BLaER1 (cell line): ENCODE measurements at regions not wholly inside any gene's neighbourhood (a gene's known extent, or its start where the extent isn't known, plus 50 kb on each side); places are given as distances from the start of the nearest gene placed in this dataset.

Source experiments
- H3K27ac ChIP-seq: shearing (Covaris generic); formaldehyde crosslinking; 2 replicates; pipeline ENCODE4 v1.8.1; 2022
- H3K27me3 ChIP-seq: shearing (Covaris generic); formaldehyde crosslinking; 2 replicates; pipeline ENCODE4 v1.8.1; 2022
- H3K36me3 ChIP-seq: shearing (Covaris generic); formaldehyde crosslinking; 2 replicates; pipeline ENCODE4 v1.8.1; 2022
- H3K4me1 ChIP-seq: shearing (Covaris generic); formaldehyde crosslinking; 2 replicates; pipeline ENCODE4 v1.8.1; 2022
- H3K4me2 ChIP-seq: shearing (Covaris generic); formaldehyde crosslinking; 2 replicates; pipeline ENCODE4 v1.8.1; 2022
- H3K4me3 ChIP-seq: shearing (Covaris generic); formaldehyde crosslinking; 2 replicates; pipeline ENCODE4 v1.8.1; 2022
- H3K9ac ChIP-seq: shearing (Covaris generic); formaldehyde crosslinking; 2 replicates; pipeline ENCODE4 v1.8.1; 2022
- H3K9me3 ChIP-seq: shearing (Covaris generic); formaldehyde crosslinking; 2 replicates; pipeline ENCODE4 v1.8.1; 2022
- H4K20me1 ChIP-seq: shearing (Covaris generic); formaldehyde crosslinking; 2 replicates; pipeline ENCODE4 v1.8.1; 2022
- Cebpa-rat ChIP-seq: shearing (Covaris generic); IDR thresholded peaks from 2 replicates; pipeline ENCODE4 v1.8.1; 2022

DNA sequence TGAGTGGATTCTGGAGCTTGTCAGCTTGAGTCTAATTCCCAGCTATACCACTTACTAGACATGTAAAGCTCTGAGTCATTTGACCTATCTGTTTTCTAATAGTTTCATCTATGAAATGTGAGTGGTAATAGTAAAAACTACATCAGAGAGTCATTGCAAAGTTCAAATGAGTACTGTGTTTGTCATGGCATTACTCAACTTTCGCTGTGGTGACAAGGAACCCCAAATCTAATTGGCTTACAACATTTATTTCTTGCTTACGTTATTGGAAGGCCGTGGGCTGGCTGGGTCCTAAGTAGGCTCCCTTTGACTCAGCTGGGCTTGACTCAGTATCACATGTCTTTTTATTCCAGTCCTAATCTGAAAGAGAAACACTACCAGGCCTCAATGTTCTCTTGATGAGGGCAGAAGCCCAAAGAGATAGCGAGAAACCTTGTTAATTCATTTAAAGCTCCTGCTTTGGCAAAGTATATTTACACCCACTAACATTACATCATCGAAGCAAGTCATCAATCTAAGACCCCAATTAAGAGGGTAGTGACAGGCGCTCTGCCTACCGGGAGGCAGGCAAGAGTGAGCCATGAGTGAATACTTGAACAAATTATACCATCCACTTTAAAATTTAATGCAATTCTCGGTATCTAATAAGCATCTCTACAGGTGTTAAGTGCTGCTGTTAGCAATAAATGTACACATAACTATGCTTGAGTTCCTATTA lies 431.8 kb upstream of the SPHKAP start:
- no peak for TF ChIP-seq Cebpa-rat
- Histone ChIP-seq H3K4me1 (no peaks in the 10 kb centered on the region), H4K20me1 (no peaks in the 10 kb centered on the region), H3K9me3 (peaks cover 4% of the 10 kb centered on the region; the same call in 1 of the 2 replicates), H3K36me3 (no peaks in the 10 kb centered on the region), H3K27ac (no peak overlapping the region), H3K4me3 (no peak overlapping the region), H3K4me2 (no peak overlapping the region), H3K27me3 (no peaks in the 10 kb centered on the region), H3K9ac (no peak overlapping the region)

DNA sequence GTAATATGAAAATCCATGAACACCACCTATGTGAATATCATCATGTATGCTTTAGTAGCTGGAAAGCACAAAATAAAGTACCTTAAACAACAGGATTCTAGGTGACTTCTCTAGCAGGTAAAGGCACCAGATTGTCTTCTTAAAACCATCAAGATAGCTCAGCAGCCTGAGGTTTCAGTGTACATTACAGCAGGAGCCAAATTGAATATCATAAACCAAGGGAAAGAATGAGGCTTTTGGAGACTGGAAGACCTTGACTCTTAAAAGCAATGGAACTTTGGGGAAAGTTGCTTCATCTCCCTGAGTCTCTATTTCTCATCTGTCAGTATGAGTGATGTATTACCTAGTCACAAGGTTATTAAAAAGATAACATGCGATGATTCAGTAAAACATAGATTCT lies 429.7 kb upstream of the SPHKAP start:
- H4K20me1 ChIP-seq: no peaks in the 10 kb centered on the region
- H3K36me3 ChIP-seq: no peaks in the 10 kb centered on the region
- no peak overlapping the region for H3K9ac ChIP-seq
- H3K4me3 ChIP-seq: no peak overlapping the region
- no peak for TF ChIP-seq Cebpa-rat
- no peak overlapping the region for H3K4me2 ChIP-seq
- H3K4me1 ChIP-seq: no peaks in the 10 kb centered on the region
- peaks cover 4% of the 10 kb centered on the region; the same call in 1 of the 2 replicates for H3K9me3 ChIP-seq
- no peak overlapping the region for H3K27ac ChIP-seq
- no peaks in the 10 kb centered on the region for H3K27me3 ChIP-seq

- no peaks in the 10 kb centered on the region for H3K9me3 ChIP-seq
Measured at GRCh38 chr2:228602288-228602687, 420.8 kb upstream of the SPHKAP start.

DNA sequence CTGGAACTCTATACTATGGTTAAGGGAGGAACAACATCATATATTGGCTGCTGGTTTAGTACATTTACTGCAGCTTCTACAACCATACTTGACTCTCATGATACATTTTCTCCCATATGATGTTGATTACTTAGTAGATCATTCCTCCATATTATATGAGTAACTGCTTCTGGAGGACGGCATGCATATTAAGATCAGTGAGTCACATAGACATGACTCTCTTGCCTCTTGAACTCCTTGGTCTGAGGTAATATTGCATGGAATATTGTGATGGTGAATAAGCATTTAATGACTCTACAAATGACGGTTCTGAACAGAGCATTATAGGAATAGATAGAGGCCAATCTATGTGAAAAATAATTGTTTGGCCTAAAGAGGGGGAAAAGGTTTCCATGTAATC lies 418.8 kb upstream of the SPHKAP start:
- Histone ChIP-seq H3K4me2 (no peak overlapping the region), H3K9ac (no peak overlapping the region), H3K4me3 (no peak overlapping the region)

More at GRCh38 chr2:228602288-228602687, 420.8 kb upstream of the SPHKAP start:
- no peaks in the 10 kb centered on the region for H4K20me1 ChIP-seq
- H3K36me3 ChIP-seq: no peaks in the 10 kb centered on the region
- no peak overlapping the region for H3K4me3 ChIP-seq
- H3K4me1 ChIP-seq: peaks cover 6% of the 10 kb centered on the region
- H3K9ac ChIP-seq: no peak overlapping the region
- H3K4me2 ChIP-seq: no peak overlapping the region
- H3K27ac ChIP-seq: no peak overlapping the region
- H3K27me3 ChIP-seq: no peaks in the 10 kb centered on the region
- TF ChIP-seq Cebpa-rat: no peak

GRCh38 chr2:228599781-228600180 lies 418.3 kb upstream of the SPHKAP start:
- no peak overlapping the region for H3K4me2 ChIP-seq
- H3K4me1 ChIP-seq: peaks cover 6% of the 10 kb centered on the region
- H4K20me1 ChIP-seq: no peaks in the 10 kb centered on the region
- H3K27me3 ChIP-seq: no peaks in the 10 kb centered on the region
- H3K36me3 ChIP-seq: no peaks in the 10 kb centered on the region
- no peaks in the 10 kb centered on the region for H3K9me3 ChIP-seq
- no peak for TF ChIP-seq Cebpa-rat
- no peak overlapping the region for H3K9ac ChIP-seq
- no peak overlapping the region for H3K27ac ChIP-seq
- H3K4me3 ChIP-seq: no peak overlapping the region

More for the DNA sequence above, 418.8 kb upstream of the SPHKAP start:
- Histone ChIP-seq H3K9me3 (no peaks in the 10 kb centered on the region), H3K36me3 (no peaks in the 10 kb centered on the region), H3K27ac (no peak overlapping the region), H3K4me1 (peaks cover 6% of the 10 kb centered on the region), H3K27me3 (no peaks in the 10 kb centered on the region), H4K20me1 (no peaks in the 10 kb centered on the region)
- no peak for TF ChIP-seq Cebpa-rat

DNA sequence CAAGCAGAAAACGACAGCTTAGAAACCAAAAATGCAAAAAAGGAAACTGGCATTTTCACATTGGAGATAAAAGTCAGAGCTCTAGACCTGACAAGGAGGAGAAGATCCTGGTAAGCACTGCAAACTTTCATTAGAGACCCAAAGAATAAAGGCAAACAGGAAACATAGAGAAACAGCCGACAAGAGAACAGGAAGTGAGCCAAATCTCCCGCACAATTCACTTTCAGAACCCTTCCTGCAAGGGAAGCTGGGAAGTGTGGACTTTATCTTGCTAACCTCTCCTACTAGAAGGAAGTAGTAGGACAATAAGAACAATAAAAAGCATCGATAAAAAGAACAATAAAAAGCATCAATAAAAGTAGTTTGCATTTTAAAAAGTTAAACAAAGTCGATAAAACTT lies 417.8 kb upstream of the SPHKAP start:
- no peaks in the 10 kb centered on the region for H4K20me1 ChIP-seq
- H3K4me3 ChIP-seq: no peak overlapping the region
- H3K4me1 ChIP-seq: peaks cover 6% of the 10 kb centered on the region
- H3K27me3 ChIP-seq: no peaks in the 10 kb centered on the region
- H3K9ac ChIP-seq: no peak overlapping the region
- no peaks in the 10 kb centered on the region for H3K9me3 ChIP-seq
- H3K36me3 ChIP-seq: no peaks in the 10 kb centered on the region
- no peak for TF ChIP-seq Cebpa-rat
- H3K27ac ChIP-seq: no peak overlapping the region
- H3K4me2 ChIP-seq: peak overlapping the region; percentile 24; the same call in 1 of the 2 replicates

DNA sequence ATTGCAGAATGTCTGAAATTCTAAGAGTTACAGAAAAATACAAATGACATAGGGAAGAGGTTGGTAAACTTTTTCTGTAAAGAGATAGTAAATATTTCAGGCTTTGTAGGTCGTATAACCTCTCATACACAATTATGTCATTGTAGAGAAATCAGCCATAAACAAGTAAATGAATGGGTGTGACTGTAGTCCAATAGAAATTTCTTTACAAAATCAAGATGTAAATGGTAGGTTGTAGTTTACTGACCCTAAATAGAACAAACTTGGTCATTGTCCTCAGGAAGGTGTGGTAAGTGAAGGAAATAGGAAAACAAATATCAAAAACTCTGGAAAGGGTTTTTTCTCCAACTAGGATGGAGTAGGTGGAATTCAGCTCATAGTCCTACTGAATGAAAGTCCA lies 415.5 kb upstream of the SPHKAP start:
- Histone ChIP-seq H4K20me1 (no peaks in the 10 kb centered on the region), H3K4me2 (no peak overlapping the region), H3K27me3 (no peaks in the 10 kb centered on the region), H3K4me3 (no peak overlapping the region), H3K27ac (no peak overlapping the region), H3K9me3 (no peaks in the 10 kb centered on the region), H3K9ac (no peak overlapping the region), H3K36me3 (no peaks in the 10 kb centered on the region), H3K4me1 (peaks cover 6% of the 10 kb centered on the region)
- no peak for TF ChIP-seq Cebpa-rat

DNA sequence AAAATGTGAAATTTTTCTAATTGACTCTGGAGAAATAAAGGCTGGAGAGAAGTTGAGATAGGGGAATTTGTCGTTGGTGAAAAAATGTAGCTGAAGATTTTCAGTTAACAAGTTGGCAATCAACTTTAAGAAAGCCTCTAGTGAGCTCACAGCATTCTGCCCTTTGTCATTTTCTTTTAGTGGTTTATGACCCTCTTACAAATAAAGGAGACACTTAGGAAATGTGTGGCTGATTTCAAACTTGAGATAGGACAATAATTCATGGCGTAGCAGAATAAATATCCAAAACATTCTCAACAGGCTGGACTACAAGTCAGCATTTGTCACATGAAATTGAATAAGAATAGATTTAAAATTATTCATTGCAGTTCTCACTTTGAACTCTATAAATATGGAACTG lies 412.5 kb upstream of the SPHKAP start:
- no peak for TF ChIP-seq Cebpa-rat
- Histone ChIP-seq H3K4me3 (no peak overlapping the region), H3K27ac (no peak overlapping the region), H4K20me1 (no peaks in the 10 kb centered on the region), H3K9ac (no peak overlapping the region), H3K36me3 (no peaks in the 10 kb centered on the region), H3K4me1 (peaks cover 2% of the 10 kb centered on the region), H3K27me3 (no peaks in the 10 kb centered on the region), H3K9me3 (no peaks in the 10 kb centered on the region), H3K4me2 (no peak overlapping the region)

- H3K4me3 ChIP-seq: no peak overlapping the region
- H3K9me3 ChIP-seq: no peaks in the 10 kb centered on the region
- H3K27me3 ChIP-seq: no peaks in the 10 kb centered on the region
- no peak overlapping the region for H3K4me2 ChIP-seq
- H3K27ac ChIP-seq: no peak overlapping the region
- no peak for TF ChIP-seq Cebpa-rat
- H3K36me3 ChIP-seq: no peaks in the 10 kb centered on the region
- H3K4me1 ChIP-seq: no peaks in the 10 kb centered on the region
- no peak overlapping the region for H3K9ac ChIP-seq
- H4K20me1 ChIP-seq: no peaks in the 10 kb centered on the region
Measured at GRCh38 chr2:228592925-228593324, 411.4 kb upstream of the SPHKAP start.

- no peak for TF ChIP-seq Cebpa-rat
- Histone ChIP-seq H3K27me3 (no peaks in the 10 kb centered on the region), H3K27ac (no peak overlapping the region), H3K4me2 (no peak overlapping the region), H3K4me1 (no peaks in the 10 kb centered on the region), H3K9me3 (no peaks in the 10 kb centered on the region), H4K20me1 (no peaks in the 10 kb centered on the region), H3K4me3 (no peak overlapping the region), H3K36me3 (no peaks in the 10 kb centered on the region), H3K9ac (no peak overlapping the region)
Measured at GRCh38 chr2:228590681-228591080, 409.2 kb upstream of the SPHKAP start.

DNA sequence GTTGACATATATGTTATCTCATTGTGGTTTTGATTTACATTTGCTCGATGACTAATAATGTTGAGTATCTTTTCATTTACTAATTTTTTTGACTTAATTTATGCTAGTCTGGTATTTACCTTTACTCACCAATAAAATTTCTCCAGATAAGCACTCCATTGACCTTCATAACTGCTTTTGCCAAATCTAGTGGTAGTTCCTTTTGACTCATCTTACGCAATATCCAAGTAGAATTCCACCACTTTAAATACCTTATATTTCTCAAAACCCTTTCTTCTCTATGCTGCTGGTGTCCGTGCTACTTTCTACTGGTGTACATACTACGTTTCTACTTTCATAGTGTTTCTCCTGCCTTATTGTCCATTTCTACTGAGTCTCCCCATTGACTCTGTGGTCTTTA lies 407.6 kb upstream of the SPHKAP start:
- Histone ChIP-seq H3K9ac (no peak overlapping the region), H3K27me3 (no peaks in the 10 kb centered on the region), H3K4me2 (no peak overlapping the region), H3K4me1 (peaks cover under 1% of the 10 kb centered on the region), H3K4me3 (no peak overlapping the region), H3K9me3 (no peaks in the 10 kb centered on the region), H3K27ac (no peak overlapping the region), H4K20me1 (no peaks in the 10 kb centered on the region), H3K36me3 (no peaks in the 10 kb centered on the region)
- no peak; the same call in 1 of the 2 replicates for TF ChIP-seq Cebpa-rat
